ENCODE measurements at regions not wholly inside any gene's neighbourhood (a gene's known extent, or its start where the extent isn't known, plus 50 kb on each side); places are given as distances from the start of the nearest gene placed in this dataset.

DNA sequence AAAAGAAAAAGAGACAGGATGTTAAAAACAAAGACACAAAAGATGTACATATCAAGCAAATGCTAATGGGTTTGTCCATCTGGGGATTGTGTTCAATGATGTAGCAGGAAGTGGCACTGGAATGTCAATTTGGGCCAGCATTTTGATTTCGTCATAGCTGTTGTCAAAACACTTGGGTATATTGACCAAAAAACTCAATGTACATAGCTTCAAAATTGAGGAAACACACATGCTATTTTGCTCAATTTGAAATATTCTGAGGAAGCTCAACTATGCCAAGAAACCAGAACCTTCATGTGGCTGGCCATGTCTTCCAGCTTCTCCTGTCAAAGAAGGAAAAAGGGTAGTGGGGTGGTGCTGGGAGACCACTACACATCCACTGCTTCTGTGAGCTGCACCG, 212.7 kb upstream of the GHITM start:
- TF ChIP-seq, protein P1, sequence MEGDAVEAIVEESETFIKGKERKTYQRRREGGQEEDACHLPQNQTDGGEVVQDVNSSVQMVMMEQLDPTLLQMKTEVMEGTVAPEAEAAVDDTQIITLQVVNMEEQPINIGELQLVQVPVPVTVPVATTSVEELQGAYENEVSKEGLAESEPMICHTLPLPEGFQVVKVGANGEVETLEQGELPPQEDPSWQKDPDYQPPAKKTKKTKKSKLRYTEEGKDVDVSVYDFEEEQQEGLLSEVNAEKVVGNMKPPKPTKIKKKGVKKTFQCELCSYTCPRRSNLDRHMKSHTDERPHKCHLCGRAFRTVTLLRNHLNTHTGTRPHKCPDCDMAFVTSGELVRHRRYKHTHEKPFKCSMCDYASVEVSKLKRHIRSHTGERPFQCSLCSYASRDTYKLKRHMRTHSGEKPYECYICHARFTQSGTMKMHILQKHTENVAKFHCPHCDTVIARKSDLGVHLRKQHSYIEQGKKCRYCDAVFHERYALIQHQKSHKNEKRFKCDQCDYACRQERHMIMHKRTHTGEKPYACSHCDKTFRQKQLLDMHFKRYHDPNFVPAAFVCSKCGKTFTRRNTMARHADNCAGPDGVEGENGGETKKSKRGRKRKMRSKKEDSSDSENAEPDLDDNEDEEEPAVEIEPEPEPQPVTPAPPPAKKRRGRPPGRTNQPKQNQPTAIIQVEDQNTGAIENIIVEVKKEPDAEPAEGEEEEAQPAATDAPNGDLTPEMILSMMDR (IDR thresholded peaks at IDR 0.05; ENCODE audit: low read length): no peak
- TF ChIP-seq EZH2 (IDR thresholded peaks at IDR 0.05; ENCODE audit: borderline replicate concordance, low read length): no peak
- no peak overlapping the region for H2AFZ ChIP-seq (ENCODE audit: low read length)
- H3K27ac ChIP-seq (ENCODE audit: low read depth, low read length, poor library complexity, severe bottlenecking): no peak overlapping the region
- H3K4me1 ChIP-seq (ENCODE audit: insufficient read depth, low read length, severe bottlenecking): no peaks in the 10 kb centered on the region
- H3K27me3 ChIP-seq (ENCODE audit: insufficient read depth, low read length): no peaks in the 10 kb centered on the region
- no peaks in the 10 kb centered on the region for H3K9me3 ChIP-seq (ENCODE audit: low read length)
- H3K4me3 ChIP-seq (ENCODE audit: low read depth, low read length, poor library complexity, severe bottlenecking): no peak overlapping the region
- no peaks in the 10 kb centered on the region for H3K36me3 ChIP-seq (ENCODE audit: insufficient read depth, low read length)
- no peaks in the 10 kb centered on the region for H3F3A ChIP-seq (ENCODE audit: insufficient read depth, low read length)
- no peaks in the 10 kb centered on the region for H3K79me2 ChIP-seq (ENCODE audit: insufficient read depth, low read length)
- no peaks in the 10 kb centered on the region for H4K20me1 ChIP-seq (ENCODE audit: insufficient read depth, low read length)
- no peaks in the 10 kb centered on the region for H3K9me2 ChIP-seq (ENCODE audit: low read depth, low read length)
- H3K4me2 ChIP-seq (ENCODE audit: low read length): no peak overlapping the region
- no peak overlapping the region for H3K9ac ChIP-seq (ENCODE audit: low read length)

DNA sequence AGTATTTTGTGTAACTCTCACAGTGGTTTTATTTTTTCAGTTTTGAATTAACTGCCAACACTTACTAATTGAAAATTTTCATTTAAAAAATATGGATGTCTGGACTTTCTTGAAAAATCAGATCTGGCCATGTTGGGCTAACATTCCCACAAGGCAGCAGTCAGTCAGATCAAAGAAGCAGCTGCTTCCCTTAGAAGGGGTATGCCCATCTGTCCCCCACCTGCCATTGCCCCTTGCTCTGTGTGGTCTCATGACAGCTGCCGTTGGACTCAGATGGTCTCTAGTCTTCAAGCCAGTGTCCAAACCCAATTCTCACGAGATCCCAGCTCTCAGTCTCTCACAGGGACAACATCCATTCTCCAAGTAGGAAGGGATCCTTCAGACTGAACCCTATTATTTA, 212.1 kb upstream of the GHITM start:
- H4K20me1 ChIP-seq (ENCODE audit: insufficient read depth, low read length): no peaks in the 10 kb centered on the region
- TF ChIP-seq, protein P1 (IDR thresholded peaks at IDR 0.05; ENCODE audit: low read length): no peak
- TF ChIP-seq EZH2 (IDR thresholded peaks at IDR 0.05; ENCODE audit: borderline replicate concordance, low read length): no peak
- H3K27me3 ChIP-seq (ENCODE audit: insufficient read depth, low read length): no peaks in the 10 kb centered on the region
- no peaks in the 10 kb centered on the region for H3K36me3 ChIP-seq (ENCODE audit: insufficient read depth, low read length)
- no peak overlapping the region for H3K27ac ChIP-seq (ENCODE audit: low read depth, low read length, poor library complexity, severe bottlenecking)
- no peaks in the 10 kb centered on the region for H3K9me3 ChIP-seq (ENCODE audit: low read length)
- no peaks in the 10 kb centered on the region for H3K9me2 ChIP-seq (ENCODE audit: low read depth, low read length)
- H3K4me3 ChIP-seq (ENCODE audit: low read depth, low read length, poor library complexity, severe bottlenecking): no peak overlapping the region
- no peak overlapping the region for H3K9ac ChIP-seq (ENCODE audit: low read length)
- no peak overlapping the region for H2AFZ ChIP-seq (ENCODE audit: low read length)
- H3K79me2 ChIP-seq (ENCODE audit: insufficient read depth, low read length): no peaks in the 10 kb centered on the region
- no peaks in the 10 kb centered on the region for H3K4me1 ChIP-seq (ENCODE audit: insufficient read depth, low read length, severe bottlenecking)
- H3F3A ChIP-seq (ENCODE audit: insufficient read depth, low read length): no peaks in the 10 kb centered on the region
- H3K4me2 ChIP-seq (ENCODE audit: low read length): no peak overlapping the region

DNA sequence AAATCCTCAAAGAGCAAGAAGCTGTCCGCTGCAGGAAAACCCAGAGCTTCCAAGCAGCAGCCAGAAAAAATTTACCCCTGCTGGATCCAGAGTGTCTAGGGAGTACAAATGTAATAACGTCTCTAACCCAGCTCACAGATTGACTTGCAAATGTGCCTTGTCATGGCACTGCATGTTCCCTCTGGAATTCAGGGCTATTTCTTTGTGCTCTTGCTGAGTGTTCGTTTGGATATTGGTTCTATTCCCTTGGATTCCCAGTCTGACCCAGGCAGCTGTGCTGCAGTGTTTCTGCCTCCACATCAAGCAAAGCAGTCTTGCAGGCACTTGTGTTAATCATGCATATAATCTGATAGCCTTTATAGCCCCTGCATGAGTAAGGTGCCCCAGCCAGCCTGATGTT, 209.9 kb upstream of the GHITM start:
- H3K9me2 ChIP-seq (ENCODE audit: low read depth, low read length): no peaks in the 10 kb centered on the region
- no peak overlapping the region for H3K4me3 ChIP-seq (ENCODE audit: low read depth, low read length, poor library complexity, severe bottlenecking)
- H3K4me1 ChIP-seq (ENCODE audit: insufficient read depth, low read length, severe bottlenecking): no peaks in the 10 kb centered on the region
- no peaks in the 10 kb centered on the region for H3K79me2 ChIP-seq (ENCODE audit: insufficient read depth, low read length)
- TF ChIP-seq, protein P1 (IDR thresholded peaks at IDR 0.05; ENCODE audit: low read length): no peak
- no peak for TF ChIP-seq EZH2 (IDR thresholded peaks at IDR 0.05; ENCODE audit: borderline replicate concordance, low read length)
- no peak overlapping the region for H3K9ac ChIP-seq (ENCODE audit: low read length)
- no peaks in the 10 kb centered on the region; the same call in 1 of the 2 replicates for H3K27me3 ChIP-seq (ENCODE audit: insufficient read depth, low read length)
- no peaks in the 10 kb centered on the region for H4K20me1 ChIP-seq (ENCODE audit: insufficient read depth, low read length)
- no peaks in the 10 kb centered on the region for H3K36me3 ChIP-seq (ENCODE audit: insufficient read depth, low read length)
- no peak overlapping the region for H2AFZ ChIP-seq (ENCODE audit: low read length)
- no peak overlapping the region for H3K4me2 ChIP-seq (ENCODE audit: low read length)
- H3K9me3 ChIP-seq (ENCODE audit: low read length): no peaks in the 10 kb centered on the region
- no peaks in the 10 kb centered on the region for H3F3A ChIP-seq (ENCODE audit: insufficient read depth, low read length)
- no peak overlapping the region for H3K27ac ChIP-seq (ENCODE audit: low read depth, low read length, poor library complexity, severe bottlenecking)

All from OCI-LY1 (cell line).